GM18520 (cell line): ENCODE measurements at regions not wholly inside any gene's neighbourhood (a gene's known extent, or its start where the extent isn't known, plus 50 kb on each side); places are given as distances from the start of the nearest gene placed in this dataset.
"Not testable (repeated sequence)": the region's sequence is repeated elsewhere in the genome, so short reads cannot be mapped to it uniquely, and the experiment has no call there.

ENCODE experiments used
- ATAC-seq: cut with Tn5 transposase; IDR thresholded peaks from one replicate; pipeline ENCODE4 v1.9.1; 2021; ENCODE audit not compliant: unreplicated experiment

- ATAC-seq = no peak
These were observed 122.8 kb downstream of the ZNF365 start for GRCh38 chr10:62496925-62497324.

- ATAC-seq = no peak
These were observed 124.1 kb downstream of the ZNF365 start for GRCh38 chr10:62498271-62498670.

GRCh38 chr10:62500116-62500515 lies 125.9 kb downstream of the ZNF365 start:
- ATAC-seq = not testable (repeated sequence)

GRCh38 chr10:62501547-62501946 lies 127.4 kb downstream of the ZNF365 start:
- no peak for ATAC-seq

GRCh38 chr10:62502995-62503613 lies 128.9 kb downstream of the ZNF365 start:
- no peak for ATAC-seq

GRCh38 chr10:62503872-62504271 lies 129.7 kb downstream of the ZNF365 start:
- no peak for ATAC-seq

- ATAC-seq = no peak
These were observed 132.2 kb downstream of the ZNF365 start for GRCh38 chr10:62506371-62506770.

- ATAC-seq = no peak
These were observed 137.1 kb downstream of the ZNF365 start for GRCh38 chr10:62511238-62511637.

GRCh38 chr10:62511656-62512055 lies 137.5 kb downstream of the ZNF365 start:
- peak; percentile 69 for ATAC-seq

GRCh38 chr10:62512732-62513475 lies 138.7 kb downstream of the ZNF365 start:
- no peak for ATAC-seq

GRCh38 chr10:62514079-62514693 lies 140.0 kb downstream of the ZNF365 start:
- ATAC-seq = peak; percentile 58

- no peak for ATAC-seq
These were observed 143.1 kb downstream of the ZNF365 start for GRCh38 chr10:62517252-62517651.

- ATAC-seq = no peak
These were observed 153.1 kb downstream of the ZNF365 start for GRCh38 chr10:62527019-62527827.

- peak; percentile 99 for ATAC-seq
These were observed 154.3 kb downstream of the ZNF365 start for GRCh38 chr10:62528441-62528840.

- no peak for ATAC-seq
These were observed 155.2 kb downstream of the ZNF365 start for GRCh38 chr10:62529396-62529795.

GRCh38 chr10:62534031-62534430 lies 159.9 kb downstream of the ZNF365 start:
- ATAC-seq = no peak

GRCh38 chr10:62538606-62539005 lies 164.4 kb downstream of the ZNF365 start:
- no peak for ATAC-seq

- no peak for ATAC-seq
These were observed 166.2 kb downstream of the ZNF365 start for GRCh38 chr10:62540389-62540788.

- ATAC-seq = no peak
These were observed 167.6 kb downstream of the ZNF365 start for GRCh38 chr10:62541811-62542210.

- no peak for ATAC-seq
These were observed 169.6 kb downstream of the ZNF365 start for GRCh38 chr10:62543571-62544355.
